ENCODE measurements at regions not wholly inside any gene's neighbourhood (a gene's known extent, or its start where the extent isn't known, plus 50 kb on each side); places are given as distances from the start of the nearest gene placed in this dataset.

GRCh38 chr2:104434966-104435365 is 418.9 kb upstream of the POU3F3 start:
- Histone ChIP-seq H3K27ac (no peak overlapping the region), H3K4me3 (peak overlapping the region in 2 of 4 donors; percentile 24 to 31), H3K4me1 (peaks cover 0 to 6% (median 0%) of the 10 kb centered on the region in 4 donors), H3K27me3 (no peaks in the 10 kb centered on the region), H3K9me3 (no peaks in the 10 kb centered on the region), H3K36me3 (no peaks in the 10 kb centered on the region)
- ATAC-seq (ENCODE audit: low FRiP score in 2 of 2) = no peak
- 79 to 88% methylated on average over 3 of the region's 3 CpGs for WGBS, 2 donors
- no peak for TF ChIP-seq EP300 (IDR thresholded peaks at IDR 0.05)
- no peak for TF ChIP-seq POLR2A (IDR thresholded peaks at IDR 0.05)
- no peak for TF ChIP-seq POLR2AphosphoS5 (IDR thresholded peaks at IDR 0.05)
- TF ChIP-seq CTCF (IDR thresholded peaks at IDR 0.05) = no peak
- no peak for DNase-seq

- DNase-seq (no peak), ATAC-seq (ENCODE audit: low FRiP score in 2 of 2) (no peak)
- Histone ChIP-seq H3K27me3 (no peaks in the 10 kb centered on the region), H3K36me3 (no peaks in the 10 kb centered on the region), H3K9me3 (no peaks in the 10 kb centered on the region), H3K27ac (no peak overlapping the region), H3K4me3 (no peak overlapping the region), H3K4me1 (peaks cover 0 to 6% (median 0%) of the 10 kb centered on the region in 4 donors)
- TF ChIP-seq EP300 (IDR thresholded peaks at IDR 0.05) (no peak), POLR2A (IDR thresholded peaks at IDR 0.05) (no peak), CTCF (IDR thresholded peaks at IDR 0.05) (no peak), POLR2AphosphoS5 (IDR thresholded peaks at IDR 0.05) (no peak)
- 69 to 81% methylated on average over 2 to 3 of the region's 3 CpGs for WGBS, 2 donors
These were observed 415.4 kb upstream of the POU3F3 start for GRCh38 chr2:104438481-104438880.

GRCh38 chr2:104443145-104443544 is 410.8 kb upstream of the POU3F3 start:
- no peak overlapping the region for H3K4me3 ChIP-seq
- 46 to 70% methylated on average over 5 of the region's 5 CpGs for WGBS, 2 donors
- no peaks in the 10 kb centered on the region for H3K4me1 ChIP-seq
- no peaks in the 10 kb centered on the region for H3K9me3 ChIP-seq
- no peaks in the 10 kb centered on the region for H3K27me3 ChIP-seq
- ATAC-seq (ENCODE audit: low FRiP score in 2 of 2) (peak in 1 of 2 donors; percentile 28), DNase-seq (no peak)
- TF ChIP-seq EP300 (IDR thresholded peaks at IDR 0.05) = no peak
- TF ChIP-seq CTCF (IDR thresholded peaks at IDR 0.05) = peak in 1 of 6 experiments; percentile 6
- TF ChIP-seq POLR2AphosphoS5 (IDR thresholded peaks at IDR 0.05) = no peak
- TF ChIP-seq POLR2A (IDR thresholded peaks at IDR 0.05) = no peak
- H3K36me3 ChIP-seq = no peaks in the 10 kb centered on the region
- H3K27ac ChIP-seq = no peak overlapping the region

GRCh38 chr2:104444392-104444791 is 409.5 kb upstream of the POU3F3 start:
- WGBS, 2 donors = 83 to 86% methylated on average over 4 of the region's 4 CpGs
- TF ChIP-seq POLR2AphosphoS5 (IDR thresholded peaks at IDR 0.05) (no peak), CTCF (IDR thresholded peaks at IDR 0.05) (no peak), POLR2A (IDR thresholded peaks at IDR 0.05) (no peak), EP300 (IDR thresholded peaks at IDR 0.05) (no peak)
- no peaks in the 10 kb centered on the region for H3K36me3 ChIP-seq
- H3K27ac ChIP-seq = no peak overlapping the region
- no peaks in the 10 kb centered on the region for H3K27me3 ChIP-seq
- H3K4me3 ChIP-seq = no peak overlapping the region
- DNase-seq (no peak), ATAC-seq (ENCODE audit: low FRiP score in 2 of 2) (no peak)
- no peaks in the 10 kb centered on the region for H3K9me3 ChIP-seq
- no peaks in the 10 kb centered on the region for H3K4me1 ChIP-seq

GRCh38 chr2:104444889-104445288 is 409.0 kb upstream of the POU3F3 start:
- H3K27ac ChIP-seq = no peak overlapping the region
- DNase-seq (no peak), ATAC-seq (ENCODE audit: low FRiP score in 2 of 2) (no peak)
- no peaks in the 10 kb centered on the region for H3K9me3 ChIP-seq
- no peak overlapping the region for H3K4me3 ChIP-seq
- TF ChIP-seq CTCF (IDR thresholded peaks at IDR 0.05) (no peak), EP300 (IDR thresholded peaks at IDR 0.05) (no peak), POLR2A (IDR thresholded peaks at IDR 0.05) (no peak), POLR2AphosphoS5 (IDR thresholded peaks at IDR 0.05) (no peak)
- no peaks in the 10 kb centered on the region for H3K4me1 ChIP-seq
- WGBS, 2 donors = 74 to 82% methylated on average over 3 of the region's 3 CpGs
- no peaks in the 10 kb centered on the region for H3K27me3 ChIP-seq
- no peaks in the 10 kb centered on the region for H3K36me3 ChIP-seq

All from upper lobe of left lung (tissue), 6 donors.